NCI-H748 (cell line): ENCODE measurements at regions not wholly inside any gene's neighbourhood (a gene's known extent, or its start where the extent isn't known, plus 50 kb on each side); places are given as distances from the start of the nearest gene placed in this dataset.
"Not testable (repeated sequence)": the region's sequence is repeated elsewhere in the genome, so short reads cannot be mapped to it uniquely, and the experiment has no call there.

Experiments used
- DNase-seq: peaks from one replicate; lab custom pipeline; 2025; ENCODE audit not compliant: unreplicated experiment; lab: John Stamatoyannopoulos, UW

DNA sequence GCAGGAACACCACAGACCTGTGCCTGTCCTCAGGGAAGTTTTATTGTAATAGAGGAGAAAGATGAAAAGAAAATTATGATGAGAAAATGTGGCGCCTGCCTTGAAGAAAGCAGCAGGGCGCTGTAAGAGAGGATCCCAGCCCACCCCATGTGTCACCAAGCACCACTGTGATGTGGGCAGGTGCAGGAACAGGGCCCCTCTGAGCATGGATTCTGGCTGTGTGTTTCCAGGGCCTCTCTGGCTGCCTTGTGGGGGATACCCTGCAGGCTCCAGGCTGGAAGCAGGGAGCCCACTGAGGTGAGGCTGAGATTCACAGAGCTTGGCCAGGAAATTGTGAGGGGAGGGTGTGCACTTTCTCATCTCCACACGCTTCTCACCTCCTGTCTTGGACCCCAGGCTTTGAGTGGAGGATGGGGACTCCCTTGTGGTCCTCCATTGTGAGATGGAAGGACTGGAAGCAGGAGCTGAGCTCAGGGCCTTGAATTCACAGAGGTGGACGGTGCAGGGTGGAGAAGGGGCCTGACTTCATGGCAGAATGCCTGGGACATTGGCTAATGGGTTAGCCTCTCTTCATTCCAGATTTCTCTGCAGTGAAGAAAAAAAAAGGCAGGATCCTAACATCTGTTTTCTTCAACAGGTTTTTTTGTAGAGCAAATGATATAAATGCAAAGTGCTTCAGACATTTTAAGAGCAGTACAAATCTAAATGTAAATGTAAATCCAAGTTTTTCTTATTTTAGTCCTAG is 246.6 kb upstream of the B3GAT1 start:
- no peak for DNase-seq

DNA sequence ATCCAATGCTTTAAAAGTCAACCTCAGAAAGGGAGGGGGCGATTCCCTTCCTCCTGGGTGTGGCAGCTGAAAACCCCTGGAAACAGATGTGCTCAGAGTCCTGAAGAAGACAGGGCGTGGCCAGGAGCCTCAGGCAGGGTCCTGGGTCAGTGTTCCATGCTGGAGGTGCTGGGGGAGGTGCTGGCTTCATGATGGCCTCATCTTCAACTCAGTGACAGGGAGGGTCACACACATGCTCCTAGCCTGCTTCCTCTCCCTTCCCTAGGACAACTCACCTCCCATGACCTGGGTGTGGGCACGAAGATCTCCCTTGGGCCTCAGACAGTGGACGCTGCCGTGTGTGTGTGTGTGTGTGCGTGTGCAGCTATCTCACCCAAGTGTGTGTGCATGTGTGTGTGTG is 245.6 kb upstream of the B3GAT1 start:
- DNase-seq: no peak

GRCh38 chr11:134656861-134657540 is 245.0 kb upstream of the B3GAT1 start:
- no peak for DNase-seq

- DNase-seq: not testable (repeated sequence)
These were observed 244.2 kb upstream of the B3GAT1 start for GRCh38 chr11:134656086-134656840.

DNA sequence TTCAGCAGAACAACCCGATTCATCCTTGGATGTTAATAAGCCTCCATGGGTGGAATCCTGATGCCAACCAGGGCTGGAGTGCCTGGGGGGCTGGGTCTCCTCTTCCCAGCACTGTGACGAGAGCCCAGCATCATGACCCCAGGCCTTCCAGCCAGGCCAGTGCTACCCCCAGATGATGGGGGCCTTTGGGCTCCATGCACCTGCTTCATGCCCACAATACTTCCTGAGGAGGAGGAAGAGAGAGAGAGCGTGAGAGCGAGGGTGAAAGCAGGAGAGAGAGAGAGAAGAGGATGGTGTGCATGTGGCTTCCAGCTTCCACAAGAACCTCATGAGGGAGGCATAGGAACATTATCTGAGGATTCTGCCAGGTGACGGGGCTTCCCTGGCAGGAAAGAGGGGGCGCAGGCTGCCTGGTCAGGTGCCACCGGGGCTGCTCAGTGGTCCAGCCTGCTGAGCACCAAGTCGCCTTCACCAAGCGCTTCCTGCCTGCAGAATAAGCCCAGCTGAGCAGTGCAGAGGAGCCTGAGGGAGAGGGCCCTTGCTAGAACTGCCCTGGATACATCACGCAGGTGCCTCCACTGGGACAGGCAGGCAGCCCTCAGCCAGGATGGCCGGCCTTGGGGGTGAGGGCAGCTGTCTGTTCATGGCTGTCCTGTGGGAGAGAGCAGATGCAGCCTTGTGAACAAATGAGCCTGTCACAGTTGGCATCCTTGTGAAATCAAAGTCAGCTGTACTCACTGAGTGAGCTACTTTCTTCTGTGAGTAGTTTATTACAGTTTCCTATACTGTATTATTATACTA is 243.3 kb upstream of the B3GAT1 start:
- DNase-seq: no peak

DNA sequence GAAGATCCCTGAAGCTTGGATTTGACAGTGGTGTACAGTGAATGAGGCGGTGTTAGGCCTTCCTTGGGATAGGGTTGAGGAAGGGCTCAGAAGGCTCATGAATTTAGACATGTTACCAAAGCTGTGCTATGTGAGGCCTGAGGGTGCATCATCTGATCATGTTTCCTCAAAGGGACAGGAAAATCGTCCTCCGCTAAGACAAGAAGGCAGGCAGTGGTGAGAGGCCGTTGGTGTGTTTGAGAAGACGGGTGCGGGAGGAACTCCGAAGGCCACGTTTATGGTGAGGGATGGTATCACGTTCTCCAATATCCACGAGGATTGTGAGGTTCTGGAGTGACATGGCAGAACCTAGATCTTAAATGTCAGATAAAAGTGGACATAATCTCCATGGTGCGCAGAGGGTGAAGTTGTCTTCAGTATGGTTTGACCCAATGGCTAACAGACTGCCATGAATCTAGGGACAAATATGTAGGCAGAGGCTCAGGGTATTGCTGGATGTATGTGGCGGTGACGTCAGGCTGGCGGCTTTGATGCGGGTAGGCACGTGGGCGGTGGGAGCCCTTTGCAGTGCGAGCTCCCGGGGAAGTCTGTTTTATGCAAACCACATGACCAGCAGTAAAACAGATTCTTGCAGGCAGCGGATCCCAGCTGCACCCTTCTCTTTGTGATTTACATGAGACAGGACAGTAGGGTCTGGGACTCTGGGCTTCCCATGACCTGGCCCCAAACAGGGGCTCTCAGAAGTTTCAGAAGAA is 242.3 kb upstream of the B3GAT1 start:
- DNase-seq: no peak

- DNase-seq: no peak
These were observed 240.7 kb upstream of the B3GAT1 start for GRCh38 chr11:134652586-134653255.

DNA sequence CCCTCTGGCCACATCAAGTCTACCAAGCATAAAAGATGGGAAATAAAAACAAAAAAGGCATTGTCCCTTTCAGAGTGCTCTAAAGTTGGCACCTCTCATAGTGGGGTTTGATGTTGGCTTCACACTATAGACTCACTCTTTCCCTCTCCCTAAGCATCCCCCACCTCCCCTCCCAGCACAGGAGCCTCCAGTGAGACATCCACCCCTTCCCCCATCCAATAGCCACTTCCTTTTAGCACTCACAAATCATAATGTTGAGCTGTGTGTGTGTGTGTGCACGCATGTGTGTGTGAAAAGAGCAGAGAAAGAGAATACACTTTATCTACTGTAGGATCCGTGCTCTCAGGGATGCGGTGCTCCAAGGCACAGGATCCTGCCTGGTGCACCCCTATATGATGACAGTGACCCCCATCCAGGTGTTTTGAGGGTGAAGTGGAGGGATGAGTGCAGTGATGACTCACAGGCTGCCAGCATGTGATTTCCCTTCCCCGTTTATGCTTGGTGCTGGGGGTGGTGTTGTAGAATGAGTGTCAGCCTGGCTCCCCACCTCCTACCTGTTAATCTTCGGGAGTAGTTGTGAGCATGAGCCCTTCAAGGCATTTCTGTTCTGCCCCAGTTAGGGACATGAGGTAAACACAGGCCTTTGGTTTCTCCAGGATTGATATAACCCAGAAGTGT is 235.2 kb upstream of the B3GAT1 start:
- DNase-seq: no peak

GRCh38 chr11:134646561-134646960 is 234.5 kb upstream of the B3GAT1 start:
- no peak for DNase-seq

DNA sequence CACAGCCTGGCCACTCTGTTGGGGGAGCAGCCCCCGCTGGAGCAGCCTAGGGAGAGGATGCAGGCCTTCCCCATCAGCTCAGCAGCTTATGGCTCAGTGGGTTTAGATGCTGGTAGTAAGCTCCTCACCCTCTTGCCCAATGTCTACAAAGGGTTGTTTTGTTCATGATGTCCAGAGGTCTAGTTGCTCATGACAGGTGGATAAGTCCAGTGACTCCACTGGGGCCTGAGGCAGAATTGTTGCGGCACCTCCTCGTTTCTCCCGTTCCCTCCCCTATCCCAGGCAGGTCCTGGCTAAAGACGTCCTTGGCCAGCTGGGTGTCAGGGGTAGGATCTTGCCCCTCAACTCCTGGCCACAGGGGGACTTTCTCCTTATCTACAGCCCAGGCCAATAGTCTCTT is 233.5 kb upstream of the B3GAT1 start:
- DNase-seq: no peak

- no peak for DNase-seq
These were observed 232.7 kb upstream of the B3GAT1 start for GRCh38 chr11:134644476-134645456.

DNA sequence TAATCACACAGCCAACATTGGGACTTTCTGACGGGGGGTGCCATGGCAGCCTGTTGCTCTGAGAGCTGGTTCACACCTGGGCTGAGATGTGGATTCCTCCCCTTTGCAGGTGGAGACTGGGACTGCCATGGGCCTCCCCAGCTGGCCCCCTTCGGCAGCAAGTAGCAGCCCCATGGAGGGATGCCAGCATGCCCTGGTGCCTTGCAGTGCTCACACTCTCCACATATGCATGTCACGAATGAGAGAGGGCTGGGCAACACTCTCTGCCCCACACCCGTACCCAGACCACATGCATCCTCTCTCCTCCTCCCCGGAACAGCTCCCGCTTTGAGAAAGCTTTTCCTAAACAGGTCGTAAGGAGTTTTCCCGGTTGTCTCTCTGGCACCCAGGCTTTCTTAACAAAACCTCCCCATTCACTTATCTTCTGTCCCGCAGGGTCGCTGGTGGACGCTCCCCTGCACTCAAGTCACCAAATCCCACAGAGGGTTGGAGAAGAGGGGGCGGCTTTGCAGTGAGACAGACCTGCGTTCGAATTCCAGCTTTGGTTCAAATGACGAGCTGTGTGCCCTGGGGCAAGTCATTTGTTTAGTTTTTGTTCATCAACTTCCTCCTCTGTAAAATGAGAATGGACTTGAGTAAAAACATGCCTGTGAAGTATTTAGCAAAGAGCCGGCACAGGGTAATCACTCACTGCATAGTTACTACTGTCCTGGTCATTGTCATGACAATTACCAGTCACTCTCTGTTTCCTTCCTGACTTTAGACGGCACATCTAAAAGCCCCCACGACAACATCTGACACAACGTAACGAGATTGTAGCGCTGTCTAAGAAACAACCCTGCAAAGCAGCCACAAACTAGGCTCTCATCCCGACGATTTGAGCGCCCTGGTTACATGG is 231.3 kb upstream of the B3GAT1 start:
- DNase-seq: no peak

DNA sequence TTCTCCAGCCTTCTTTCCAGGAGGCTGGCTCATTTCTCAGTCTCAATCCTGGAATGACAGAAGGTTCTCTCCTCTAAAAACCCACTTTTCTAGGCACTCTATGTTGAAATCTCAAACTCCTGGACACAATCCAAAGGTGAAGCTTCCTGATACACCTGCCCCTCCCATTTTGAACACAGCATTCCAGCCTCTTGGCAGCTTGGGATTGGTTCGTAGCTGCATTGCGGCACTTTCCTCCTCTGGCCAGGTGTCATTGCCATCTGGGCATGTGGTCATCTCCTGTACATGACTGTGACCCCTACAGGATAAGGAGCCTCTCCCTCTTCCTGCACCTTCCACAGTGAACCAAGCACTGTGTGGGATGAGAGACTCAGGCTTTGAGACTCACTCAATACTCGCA is 230.2 kb upstream of the B3GAT1 start:
- no peak for DNase-seq

GRCh38 chr11:134640971-134641968 is 229.2 kb upstream of the B3GAT1 start:
- no peak for DNase-seq

GRCh38 chr11:134640536-134640935 is 228.5 kb upstream of the B3GAT1 start:
- DNase-seq: no peak
